GM23338 (cell line): ENCODE measurements at regions not wholly inside any gene's neighbourhood (a gene's known extent, or its start where the extent isn't known, plus 50 kb on each side); places are given as distances from the start of the nearest gene placed in this dataset.

Source experiments
- ATAC-seq: fragments of 200-7000 bp; cut with Tn5 transposase; 3 replicates; pipeline ENCODE4 v1.9.1; 2020
- DNase-seq: peaks from one replicate; pipeline ENCODE4 v3.0.0-alpha.2; 2015; ENCODE audit warnings: low spot score
- H2AFZ ChIP-seq: fragments of 200-600 bp; sonication (generic); 2 replicates; pipeline ENCODE4 v1.8.0; 2016; ENCODE audit warnings: antibody characterized with exemption, mild to moderate bottlenecking, moderate library complexity
- H3F3A ChIP-seq: fragments of 200-600 bp; sonication (generic); replicated peaks from 2 replicates; pipeline ENCODE4 v1.8.0; 2017; ENCODE audit warnings: antibody characterized with exemption, mixed run types, low read depth
- H3K27ac ChIP-seq: fragments of 200-600 bp; sonication (generic); 2 replicates; pipeline ENCODE4 v1.6.1; 2016; ENCODE audit warnings: low read depth
- H3K27me3 ChIP-seq: fragments of 200-600 bp; sonication (generic); 2 replicates; pipeline ENCODE4 v1.8.0; 2016; ENCODE audit warnings: mild to moderate bottlenecking, mixed run types, moderate library complexity; ENCODE audit not compliant: insufficient read depth
- H3K36me3 ChIP-seq: fragments of 200-600 bp; sonication (generic); 2 replicates; pipeline ENCODE4 v1.8.0; 2016; ENCODE audit warnings: mild to moderate bottlenecking; ENCODE audit not compliant: insufficient read depth
- H3K4me1 ChIP-seq: fragments of 200-600 bp; sonication (generic); 2 replicates; pipeline ENCODE4 v1.8.0; 2016; ENCODE audit warnings: mild to moderate bottlenecking, moderate library complexity; ENCODE audit not compliant: insufficient read depth
- H3K4me2 ChIP-seq: fragments of 200-600 bp; sonication (generic); 2 replicates; pipeline ENCODE4 v1.7.1; 2017; ENCODE audit warnings: mixed run types
- H3K4me3 ChIP-seq: fragments of 200-600 bp; sonication (generic); 2 replicates; pipeline ENCODE4 v1.6.1; 2016; ENCODE audit warnings: mixed run types
- H3K79me2 ChIP-seq: fragments of 200-600 bp; sonication (generic); replicated peaks from 2 replicates; pipeline ENCODE4 v1.8.0; 2017; ENCODE audit warnings: mild to moderate bottlenecking; ENCODE audit not compliant: insufficient read depth
- H3K9me2 ChIP-seq: fragments of 200-600 bp; sonication (generic); 2 replicates; pipeline ENCODE4 v1.8.0; 2017; ENCODE audit not compliant: insufficient read depth
- H4K20me1 ChIP-seq: fragments of 200-600 bp; sonication (generic); replicated peaks from 2 replicates; pipeline ENCODE4 v1.8.0; 2017; ENCODE audit warnings: mild to moderate bottlenecking; ENCODE audit not compliant: insufficient read depth
- H3K27ac Mint-ChIP-seq: 2 replicates; pipeline ENCODE4 v1.8.0; 2020; ENCODE audit warnings: inconsistent platforms, mild to moderate bottlenecking, moderate library complexity, mixed read lengths
- H3K27me3 Mint-ChIP-seq: 3 replicates; pipeline ENCODE4 v1.8.0; 2022; ENCODE audit warnings: low read depth, mild to moderate bottlenecking, moderate library complexity, mixed read lengths, inconsistent platforms; ENCODE audit not compliant: insufficient read depth, poor library complexity
- H3K36me3 Mint-ChIP-seq: 3 replicates; pipeline ENCODE4 v1.8.0; 2021; ENCODE audit warnings: low read depth, mild to moderate bottlenecking, inconsistent platforms, moderate library complexity, mixed read lengths
- H3K4me1 Mint-ChIP-seq: 3 replicates; pipeline ENCODE4 v1.8.0; 2020; ENCODE audit warnings: mild to moderate bottlenecking, inconsistent platforms, mixed read lengths
- H3K4me3 Mint-ChIP-seq: 3 replicates; pipeline ENCODE4 v1.8.0; 2021; ENCODE audit warnings: moderate library complexity, mild to moderate bottlenecking, inconsistent platforms, mixed read lengths
- H3K9me3 Mint-ChIP-seq: 3 replicates; pipeline ENCODE4 v1.8.0; 2020; ENCODE audit warnings: moderate library complexity, mild to moderate bottlenecking, inconsistent platforms, mixed read lengths
- CREB1 ChIP-seq: fragments of 250-450 bp; sonication (Bioruptor Pico); IDR thresholded peaks from 2 replicates; pipeline ENCODE4 v1.5.0; 2020; ENCODE audit warnings: low read depth, mild to moderate bottlenecking, moderate library complexity
- CTCF ChIP-seq, 2 experiments: fragments of 200-600 bp in 1 of 2; sonication (generic) in 1 of 2; conservative IDR thresholded peaks; 2 replicates each; pipeline versions ENCODE4 v1.5.1 to v1.6.1; 2016 to 2017; ENCODE audit warnings: antibody characterized with exemption in 2 of 2, low read depth in 2 of 2, mild to moderate bottlenecking in 2 of 2, moderate library complexity in 1 of 2
- ETS1 ChIP-seq: IDR thresholded peaks from 2 replicates; pipeline ENCODE4 v1.6.1; 2016; ENCODE audit warnings: antibody characterized with exemption
- EZH2 ChIP-seq: fragments of 200-600 bp; sonication (generic); IDR thresholded peaks from one replicate; pipeline ENCODE4 v1.8.0; 2017; ENCODE audit warnings: antibody characterized with exemption, mild to moderate bottlenecking, low read depth; ENCODE audit not compliant: unreplicated experiment
- EZH2phosphoT487 ChIP-seq: fragments of 200-600 bp; sonication (generic); IDR thresholded peaks from one replicate; pipeline ENCODE4 v1.8.1; 2018; ENCODE audit warnings: antibody characterized with exemption; ENCODE audit not compliant: unreplicated experiment
- JUNB ChIP-seq: IDR thresholded peaks from one replicate; pipeline ENCODE4 v1.6.1; 2016; ENCODE audit warnings: antibody characterized with exemption; ENCODE audit not compliant: unreplicated experiment
- NANOG ChIP-seq: IDR thresholded peaks from 2 replicates; pipeline ENCODE4 v1.6.1; 2016; ENCODE audit warnings: antibody characterized with exemption, borderline replicate concordance
- POLR2AphosphoS5 ChIP-seq: IDR thresholded peaks from 2 replicates; pipeline ENCODE4 v1.6.1; 2016; ENCODE audit warnings: antibody characterized with exemption, low read depth
- REST ChIP-seq: IDR thresholded peaks from one replicate; pipeline ENCODE4 v1.6.1; 2018; ENCODE audit warnings: antibody characterized with exemption; ENCODE audit not compliant: unreplicated experiment
- STAT1 ChIP-seq: IDR thresholded peaks from one replicate; pipeline ENCODE4 v1.6.1; 2016; ENCODE audit warnings: antibody characterized with exemption; ENCODE audit not compliant: unreplicated experiment
- ZNF114 ChIP-seq: fragments of 250-450 bp; sonication (Bioruptor Pico); IDR thresholded peaks from 2 replicates; pipeline ENCODE4 v1.5.0; 2020; ENCODE audit warnings: mild to moderate bottlenecking, moderate library complexity
- ZNF331 ChIP-seq: fragments of 250-450 bp; sonication (Bioruptor Pico); IDR thresholded peaks from 2 replicates; pipeline ENCODE4 v1.5.0; 2020; ENCODE audit warnings: low read depth, mild to moderate bottlenecking, moderate library complexity
- ZNF462 ChIP-seq: fragments of 250-450 bp; sonication (Bioruptor Pico); IDR thresholded peaks from 2 replicates; pipeline ENCODE4 v1.5.0; 2020; ENCODE audit warnings: mild to moderate bottlenecking, moderate library complexity

- no peak overlapping the region for H3K27ac Mint-ChIP-seq
- H3K27ac ChIP-seq = no peak overlapping the region
- TF ChIP-seq EZH2phosphoT487 = no peak
- no peak for TF ChIP-seq ZNF114 (CRISPR knock-in tag)
- TF ChIP-seq POLR2AphosphoS5 = no peak
- no peak for TF ChIP-seq CTCF (conservative IDR thresholded peaks at IDR 0.05; ENCODE audit: low read depth in 2 of 2)
- no peak for TF ChIP-seq ZNF331 (CRISPR knock-in tag)
- TF ChIP-seq STAT1 = no peak
- TF ChIP-seq JUNB = no peak
- no peak for TF ChIP-seq CREB1 (CRISPR knock-in tag)
- no peak for TF ChIP-seq ZNF462
- TF ChIP-seq EZH2 = no peak
- TF ChIP-seq REST = no peak
- no peak for TF ChIP-seq ETS1
- no peak for TF ChIP-seq NANOG
- no peaks in the 10 kb centered on the region for H3K9me3 Mint-ChIP-seq
- no peak for ATAC-seq
- H3K9me2 ChIP-seq = no peaks in the 10 kb centered on the region
- H3K27me3 ChIP-seq = no peaks in the 10 kb centered on the region
- no peaks in the 10 kb centered on the region for H3K36me3 ChIP-seq
- no peaks in the 10 kb centered on the region; the same call in 2 of the 3 replicates for H3K36me3 Mint-ChIP-seq
- H2AFZ ChIP-seq = no peak overlapping the region
- H4K20me1 ChIP-seq = no peaks in the 10 kb centered on the region
- H3K4me3 ChIP-seq = no peak overlapping the region
- no peaks in the 10 kb centered on the region for H3F3A ChIP-seq
- H3K4me1 Mint-ChIP-seq = no peaks in the 10 kb centered on the region
- no peak for DNase-seq
- peaks cover 5% of the 10 kb centered on the region for H3K27me3 Mint-ChIP-seq
- H3K4me2 ChIP-seq = no peak overlapping the region
- H3K4me3 Mint-ChIP-seq = no peak overlapping the region
- H3K4me1 ChIP-seq = no peaks in the 10 kb centered on the region
- no peaks in the 10 kb centered on the region for H3K79me2 ChIP-seq
Measured at GRCh38 chr15:96638793-96639192, 308.3 kb downstream of the NR2F2 start.
